MM.1S (cell line): ENCODE measurements at regions not wholly inside any gene's neighbourhood (a gene's known extent, or its start where the extent isn't known, plus 50 kb on each side); places are given as distances from the start of the nearest gene placed in this dataset.

ENCODE experiments used
- EZH2phosphoT487 ChIP-seq: fragments of 300-600 bp; sonication (generic); IDR thresholded peaks from 2 replicates; pipeline ENCODE4 v1.6.1; 2018; ENCODE audit warnings: antibody characterized with exemption, low read length
- TF ChIP-seq, protein P1 (sequence below): fragments of 300-600 bp; sonication (generic); IDR thresholded peaks from 2 replicates; pipeline ENCODE4 v1.5.1; 2016; ENCODE audit warnings: antibody characterized with exemption, low read length, mixed read lengths

DNA sequence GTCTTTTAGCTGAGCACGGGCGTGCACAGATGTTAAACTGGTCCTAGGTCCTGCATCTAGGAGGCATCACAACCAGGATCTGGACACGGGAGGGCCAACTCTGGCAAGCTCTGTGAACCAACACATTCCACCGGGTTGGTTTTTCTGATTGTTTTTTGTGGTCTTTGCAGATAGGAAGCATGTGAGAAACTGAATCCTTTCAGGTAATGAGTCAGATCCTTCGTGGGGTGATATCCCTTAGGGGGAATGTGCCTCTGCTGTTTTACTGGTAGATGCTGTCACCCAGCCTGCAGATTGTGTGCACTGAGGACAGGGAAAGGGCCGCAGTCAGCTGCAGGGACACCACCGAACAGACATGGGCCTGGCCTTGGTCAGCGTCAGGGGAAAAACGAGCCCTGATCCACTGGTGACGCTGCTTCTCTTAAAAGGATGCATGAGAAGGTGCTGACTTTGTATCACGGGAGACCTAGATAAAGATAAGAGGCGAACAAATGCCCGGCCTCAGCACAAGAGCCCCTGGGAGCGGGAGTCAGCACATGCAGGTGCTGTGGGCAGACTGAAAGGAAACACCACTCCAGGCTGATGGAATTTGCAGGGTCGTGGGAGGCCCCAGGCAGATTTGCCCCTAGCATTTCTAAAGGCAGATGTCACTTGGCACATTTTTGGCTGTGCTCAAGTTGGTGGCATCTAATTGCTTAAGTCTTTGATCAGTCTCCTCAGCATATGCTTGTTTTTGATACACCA is 51.1 kb downstream of the DOP1B start:
- TF ChIP-seq, protein P1, sequence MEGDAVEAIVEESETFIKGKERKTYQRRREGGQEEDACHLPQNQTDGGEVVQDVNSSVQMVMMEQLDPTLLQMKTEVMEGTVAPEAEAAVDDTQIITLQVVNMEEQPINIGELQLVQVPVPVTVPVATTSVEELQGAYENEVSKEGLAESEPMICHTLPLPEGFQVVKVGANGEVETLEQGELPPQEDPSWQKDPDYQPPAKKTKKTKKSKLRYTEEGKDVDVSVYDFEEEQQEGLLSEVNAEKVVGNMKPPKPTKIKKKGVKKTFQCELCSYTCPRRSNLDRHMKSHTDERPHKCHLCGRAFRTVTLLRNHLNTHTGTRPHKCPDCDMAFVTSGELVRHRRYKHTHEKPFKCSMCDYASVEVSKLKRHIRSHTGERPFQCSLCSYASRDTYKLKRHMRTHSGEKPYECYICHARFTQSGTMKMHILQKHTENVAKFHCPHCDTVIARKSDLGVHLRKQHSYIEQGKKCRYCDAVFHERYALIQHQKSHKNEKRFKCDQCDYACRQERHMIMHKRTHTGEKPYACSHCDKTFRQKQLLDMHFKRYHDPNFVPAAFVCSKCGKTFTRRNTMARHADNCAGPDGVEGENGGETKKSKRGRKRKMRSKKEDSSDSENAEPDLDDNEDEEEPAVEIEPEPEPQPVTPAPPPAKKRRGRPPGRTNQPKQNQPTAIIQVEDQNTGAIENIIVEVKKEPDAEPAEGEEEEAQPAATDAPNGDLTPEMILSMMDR: no peak
- TF ChIP-seq EZH2phosphoT487: no peak
